DND-41 (cell line): ENCODE measurements at regions not wholly inside any gene's neighbourhood (a gene's known extent, or its start where the extent isn't known, plus 50 kb on each side); places are given as distances from the start of the nearest gene placed in this dataset.

Experiments used
- ATAC-seq: fragments of 200-7000 bp; cut with Tn5 transposase; 3 replicates; pipeline ENCODE4 v1.9.1; 2021; ENCODE audit warnings: low read depth; ENCODE audit not compliant: insufficient read depth
- DNase-seq: peaks from one replicate; pipeline ENCODE4 v3.0.0-alpha.2; 2020
- H2AFZ ChIP-seq: 2 replicates; pipeline ENCODE4 v1.6.0; 2012; ENCODE audit warnings: low read depth, low read length
- H3K27ac ChIP-seq: 2 replicates; pipeline ENCODE4 v1.5.1; 2012; ENCODE audit warnings: low read length, inconsistent platforms
- H3K27me3 ChIP-seq: fragments of 200-600 bp; sonication (generic); 2 replicates; pipeline ENCODE4 v1.6.0; 2012; ENCODE audit warnings: low read length, mild to moderate bottlenecking, inconsistent platforms; ENCODE audit not compliant: insufficient read depth, poor library complexity
- H3K36me3 ChIP-seq: 2 replicates; pipeline ENCODE4 v1.5.1; 2012; ENCODE audit warnings: low read length, inconsistent platforms; ENCODE audit not compliant: insufficient read depth
- H3K4me1 ChIP-seq: 2 replicates; pipeline ENCODE4 v1.5.1; 2012; ENCODE audit warnings: mild to moderate bottlenecking, low read length; ENCODE audit not compliant: insufficient read depth
- H3K4me2 ChIP-seq: 2 replicates; pipeline ENCODE4 v1.6.0; 2012; ENCODE audit warnings: mild to moderate bottlenecking, moderate library complexity, low read length, inconsistent platforms; ENCODE audit not compliant: insufficient read depth
- H3K4me3 ChIP-seq, 2 experiments: fragments of 200-600 bp in 1 of 2; shearing (Covaris generic) in 1 of 2; 2 replicates each; pipeline ENCODE4 v1.5.1; 2012 to 2016; ENCODE audit warnings: inconsistent platforms in 2 of 2, low read length in 2 of 2, mild to moderate bottlenecking in 2 of 2, low read depth in 1 of 2, moderate library complexity in 1 of 2
- H3K79me2 ChIP-seq: 2 replicates; pipeline ENCODE4 v1.6.0; 2012; ENCODE audit warnings: low read length, inconsistent platforms; ENCODE audit not compliant: insufficient read depth
- H3K9ac ChIP-seq: 2 replicates; pipeline ENCODE4 v1.6.0; 2012; ENCODE audit warnings: low read depth, mild to moderate bottlenecking, inconsistent platforms, low read length, moderate library complexity
- H3K9me3 ChIP-seq: 2 replicates; pipeline ENCODE4 v1.5.1; 2012; ENCODE audit warnings: low read length, moderate library complexity, mild to moderate bottlenecking, inconsistent platforms; ENCODE audit not compliant: insufficient read depth, severe bottlenecking
- H4K20me1 ChIP-seq: 2 replicates; pipeline ENCODE4 v1.6.0; 2012; ENCODE audit warnings: low read length; ENCODE audit not compliant: insufficient read depth
- EZH2 ChIP-seq: IDR thresholded peaks from 3 replicates; pipeline ENCODE4 v1.6.1; 2012; ENCODE audit warnings: borderline replicate concordance, low read depth, mild to moderate bottlenecking, moderate library complexity, low read length, inconsistent platforms; ENCODE audit not compliant: severe bottlenecking
- TF ChIP-seq, protein P1 (sequence below): IDR thresholded peaks from 2 replicates; pipeline ENCODE4 v1.5.1; 2012; ENCODE audit warnings: borderline replicate concordance, low read length, moderate library complexity, mild to moderate bottlenecking; ENCODE audit not compliant: poor library complexity, severe bottlenecking; ENCODE audit errors: extremely low read depth

DNA sequence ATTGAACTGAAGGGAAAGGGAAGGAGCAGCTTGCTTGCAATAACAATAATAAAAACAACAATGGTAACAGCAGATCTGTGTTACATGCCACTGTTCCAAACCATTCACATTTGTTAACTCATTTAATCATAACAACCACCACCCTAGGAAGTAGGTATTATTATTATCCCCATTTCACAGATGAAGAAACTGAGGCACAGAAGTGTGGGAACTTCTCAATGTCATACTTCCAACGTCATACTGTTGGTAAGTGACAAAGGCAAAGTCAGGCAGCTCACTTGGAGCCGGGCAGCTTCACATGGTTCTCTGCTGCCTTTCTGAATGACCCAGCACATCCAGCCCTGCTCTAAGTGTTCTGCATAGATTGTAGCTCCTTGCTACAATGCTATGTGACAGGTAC lies 72.6 kb downstream of the FOXD1 start:
- Histone ChIP-seq H4K20me1 (no peaks in the 10 kb centered on the region), H2AFZ (no peak overlapping the region), H3K4me3 (no peak overlapping the region), H3K9ac (no peak overlapping the region), H3K27me3 (no peaks in the 10 kb centered on the region), H3K9me3 (no peaks in the 10 kb centered on the region), H3K4me2 (no peak overlapping the region), H3K4me1 (peaks cover 12% of the 10 kb centered on the region), H3K27ac (no peak overlapping the region), H3K79me2 (no peaks in the 10 kb centered on the region), H3K36me3 (no peaks in the 10 kb centered on the region)
- DNase-seq = no peak
- no peak for ATAC-seq
- TF ChIP-seq, protein P1, sequence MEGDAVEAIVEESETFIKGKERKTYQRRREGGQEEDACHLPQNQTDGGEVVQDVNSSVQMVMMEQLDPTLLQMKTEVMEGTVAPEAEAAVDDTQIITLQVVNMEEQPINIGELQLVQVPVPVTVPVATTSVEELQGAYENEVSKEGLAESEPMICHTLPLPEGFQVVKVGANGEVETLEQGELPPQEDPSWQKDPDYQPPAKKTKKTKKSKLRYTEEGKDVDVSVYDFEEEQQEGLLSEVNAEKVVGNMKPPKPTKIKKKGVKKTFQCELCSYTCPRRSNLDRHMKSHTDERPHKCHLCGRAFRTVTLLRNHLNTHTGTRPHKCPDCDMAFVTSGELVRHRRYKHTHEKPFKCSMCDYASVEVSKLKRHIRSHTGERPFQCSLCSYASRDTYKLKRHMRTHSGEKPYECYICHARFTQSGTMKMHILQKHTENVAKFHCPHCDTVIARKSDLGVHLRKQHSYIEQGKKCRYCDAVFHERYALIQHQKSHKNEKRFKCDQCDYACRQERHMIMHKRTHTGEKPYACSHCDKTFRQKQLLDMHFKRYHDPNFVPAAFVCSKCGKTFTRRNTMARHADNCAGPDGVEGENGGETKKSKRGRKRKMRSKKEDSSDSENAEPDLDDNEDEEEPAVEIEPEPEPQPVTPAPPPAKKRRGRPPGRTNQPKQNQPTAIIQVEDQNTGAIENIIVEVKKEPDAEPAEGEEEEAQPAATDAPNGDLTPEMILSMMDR = no peak
- no peak for TF ChIP-seq EZH2

- Histone ChIP-seq H3K4me3 (no peak overlapping the region), H3K27ac (no peak overlapping the region), H2AFZ (no peak overlapping the region), H3K9ac (no peak overlapping the region), H3K36me3 (no peaks in the 10 kb centered on the region), H3K9me3 (no peaks in the 10 kb centered on the region), H3K27me3 (no peaks in the 10 kb centered on the region), H3K79me2 (no peaks in the 10 kb centered on the region), H3K4me1 (peaks cover 12% of the 10 kb centered on the region), H3K4me2 (no peak overlapping the region), H4K20me1 (no peaks in the 10 kb centered on the region)
- ATAC-seq (no peak), DNase-seq (no peak)
- TF ChIP-seq, protein P1 = no peak
- no peak for TF ChIP-seq EZH2
Observed at GRCh38 chr5:73375191-73375545, 73.4 kb downstream of the FOXD1 start.

DNA sequence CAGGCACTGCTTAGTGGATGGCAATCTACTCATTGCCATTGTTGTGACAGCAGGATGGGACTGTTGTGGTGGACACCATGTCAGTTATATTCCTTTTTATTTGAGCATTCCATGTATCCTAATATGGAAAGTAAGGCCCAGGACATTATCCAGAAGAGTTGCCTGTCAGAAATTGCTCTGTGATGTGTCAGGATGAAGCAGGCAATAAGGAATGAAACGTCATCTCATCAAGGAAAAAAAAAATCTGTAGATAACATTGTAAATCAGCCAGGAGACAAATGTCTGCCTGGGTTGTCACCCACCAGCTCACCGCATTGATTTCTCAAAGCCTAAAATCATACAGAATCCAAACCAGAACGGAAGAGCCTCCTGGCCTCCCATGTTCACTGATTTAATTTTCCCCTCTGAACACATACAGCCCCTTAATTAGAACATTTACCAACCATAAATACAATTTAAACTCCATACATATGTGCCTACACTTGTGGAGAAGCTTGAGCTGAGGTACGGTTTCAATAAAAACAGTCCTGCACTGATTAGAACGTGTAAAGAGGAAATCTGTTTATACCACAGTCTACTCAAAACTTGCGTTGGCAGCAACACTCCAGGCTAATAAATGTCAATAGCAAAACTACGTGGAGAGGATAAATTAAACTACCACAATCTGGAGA lies 73.9 kb downstream of the FOXD1 start:
- Histone ChIP-seq H3K9me3 (no peaks in the 10 kb centered on the region), H3K27ac (no peak overlapping the region), H4K20me1 (no peaks in the 10 kb centered on the region), H3K79me2 (no peaks in the 10 kb centered on the region), H3K27me3 (no peaks in the 10 kb centered on the region), H2AFZ (no peak overlapping the region), H3K4me3 (no peak overlapping the region), H3K4me1 (peaks cover 12% of the 10 kb centered on the region), H3K4me2 (no peak overlapping the region), H3K9ac (no peak overlapping the region), H3K36me3 (no peaks in the 10 kb centered on the region)
- DNase-seq (no peak), ATAC-seq (no peak)
- TF ChIP-seq EZH2 = no peak
- TF ChIP-seq, protein P1 = no peak
